GM23338 (cell line): ENCODE measurements at regions not wholly inside any gene's neighbourhood (a gene's known extent, or its start where the extent isn't known, plus 50 kb on each side); places are given as distances from the start of the nearest gene placed in this dataset.
A peak's percentile ranks its signal among the peaks of the same experiment; 100 is the strongest.

ENCODE experiments used
- ATAC-seq: fragments of 200-7000 bp; cut with Tn5 transposase; 3 replicates; pipeline ENCODE4 v1.9.1; 2020
- DNase-seq: peaks from one replicate; pipeline ENCODE4 v3.0.0-alpha.2; 2015; ENCODE audit warnings: low spot score
- H2AFZ ChIP-seq: fragments of 200-600 bp; sonication (generic); 2 replicates; pipeline ENCODE4 v1.8.0; 2016; ENCODE audit warnings: antibody characterized with exemption, mild to moderate bottlenecking, moderate library complexity
- H3F3A ChIP-seq: fragments of 200-600 bp; sonication (generic); replicated peaks from 2 replicates; pipeline ENCODE4 v1.8.0; 2017; ENCODE audit warnings: antibody characterized with exemption, mixed run types, low read depth
- H3K27ac ChIP-seq: fragments of 200-600 bp; sonication (generic); 2 replicates; pipeline ENCODE4 v1.6.1; 2016; ENCODE audit warnings: low read depth
- H3K27me3 ChIP-seq: fragments of 200-600 bp; sonication (generic); 2 replicates; pipeline ENCODE4 v1.8.0; 2016; ENCODE audit warnings: mild to moderate bottlenecking, mixed run types, moderate library complexity; ENCODE audit not compliant: insufficient read depth
- H3K36me3 ChIP-seq: fragments of 200-600 bp; sonication (generic); 2 replicates; pipeline ENCODE4 v1.8.0; 2016; ENCODE audit warnings: mild to moderate bottlenecking; ENCODE audit not compliant: insufficient read depth
- H3K4me1 ChIP-seq: fragments of 200-600 bp; sonication (generic); 2 replicates; pipeline ENCODE4 v1.8.0; 2016; ENCODE audit warnings: mild to moderate bottlenecking, moderate library complexity; ENCODE audit not compliant: insufficient read depth
- H3K4me2 ChIP-seq: fragments of 200-600 bp; sonication (generic); 2 replicates; pipeline ENCODE4 v1.7.1; 2017; ENCODE audit warnings: mixed run types
- H3K4me3 ChIP-seq: fragments of 200-600 bp; sonication (generic); 2 replicates; pipeline ENCODE4 v1.6.1; 2016; ENCODE audit warnings: mixed run types
- H3K79me2 ChIP-seq: fragments of 200-600 bp; sonication (generic); replicated peaks from 2 replicates; pipeline ENCODE4 v1.8.0; 2017; ENCODE audit warnings: mild to moderate bottlenecking; ENCODE audit not compliant: insufficient read depth
- H3K9me2 ChIP-seq: fragments of 200-600 bp; sonication (generic); 2 replicates; pipeline ENCODE4 v1.8.0; 2017; ENCODE audit not compliant: insufficient read depth
- H4K20me1 ChIP-seq: fragments of 200-600 bp; sonication (generic); replicated peaks from 2 replicates; pipeline ENCODE4 v1.8.0; 2017; ENCODE audit warnings: mild to moderate bottlenecking; ENCODE audit not compliant: insufficient read depth
- H3K27ac Mint-ChIP-seq: 2 replicates; pipeline ENCODE4 v1.8.0; 2020; ENCODE audit warnings: inconsistent platforms, mild to moderate bottlenecking, moderate library complexity, mixed read lengths
- H3K27me3 Mint-ChIP-seq: 3 replicates; pipeline ENCODE4 v1.8.0; 2022; ENCODE audit warnings: low read depth, mild to moderate bottlenecking, moderate library complexity, mixed read lengths, inconsistent platforms; ENCODE audit not compliant: insufficient read depth, poor library complexity
- H3K36me3 Mint-ChIP-seq: 3 replicates; pipeline ENCODE4 v1.8.0; 2021; ENCODE audit warnings: low read depth, mild to moderate bottlenecking, inconsistent platforms, moderate library complexity, mixed read lengths
- H3K4me1 Mint-ChIP-seq: 3 replicates; pipeline ENCODE4 v1.8.0; 2020; ENCODE audit warnings: mild to moderate bottlenecking, inconsistent platforms, mixed read lengths
- H3K4me3 Mint-ChIP-seq: 3 replicates; pipeline ENCODE4 v1.8.0; 2021; ENCODE audit warnings: moderate library complexity, mild to moderate bottlenecking, inconsistent platforms, mixed read lengths
- H3K9me3 Mint-ChIP-seq: 3 replicates; pipeline ENCODE4 v1.8.0; 2020; ENCODE audit warnings: moderate library complexity, mild to moderate bottlenecking, inconsistent platforms, mixed read lengths
- CREB1 ChIP-seq: fragments of 250-450 bp; sonication (Bioruptor Pico); IDR thresholded peaks from 2 replicates; pipeline ENCODE4 v1.5.0; 2020; ENCODE audit warnings: low read depth, mild to moderate bottlenecking, moderate library complexity
- EZH2 ChIP-seq: fragments of 200-600 bp; sonication (generic); IDR thresholded peaks from one replicate; pipeline ENCODE4 v1.8.0; 2017; ENCODE audit warnings: antibody characterized with exemption, mild to moderate bottlenecking, low read depth; ENCODE audit not compliant: unreplicated experiment
- JUNB ChIP-seq: IDR thresholded peaks from one replicate; pipeline ENCODE4 v1.6.1; 2016; ENCODE audit warnings: antibody characterized with exemption; ENCODE audit not compliant: unreplicated experiment
- POLR2AphosphoS5 ChIP-seq: IDR thresholded peaks from 2 replicates; pipeline ENCODE4 v1.6.1; 2016; ENCODE audit warnings: antibody characterized with exemption, low read depth
- STAT1 ChIP-seq: IDR thresholded peaks from one replicate; pipeline ENCODE4 v1.6.1; 2016; ENCODE audit warnings: antibody characterized with exemption; ENCODE audit not compliant: unreplicated experiment
- ZNF114 ChIP-seq: fragments of 250-450 bp; sonication (Bioruptor Pico); IDR thresholded peaks from 2 replicates; pipeline ENCODE4 v1.5.0; 2020; ENCODE audit warnings: mild to moderate bottlenecking, moderate library complexity
- ZNF331 ChIP-seq: fragments of 250-450 bp; sonication (Bioruptor Pico); IDR thresholded peaks from 2 replicates; pipeline ENCODE4 v1.5.0; 2020; ENCODE audit warnings: low read depth, mild to moderate bottlenecking, moderate library complexity
- TF ChIP-seq, protein P1 (sequence below): IDR thresholded peaks from 2 replicates; pipeline ENCODE4 v1.6.1; 2016; ENCODE audit warnings: antibody characterized with exemption
- TF ChIP-seq, protein P2 (sequence below): fragments of 250-450 bp; sonication (Bioruptor Pico); IDR thresholded peaks from 2 replicates; pipeline ENCODE4 v1.5.0; 2020; ENCODE audit warnings: mild to moderate bottlenecking, moderate library complexity

DNA sequence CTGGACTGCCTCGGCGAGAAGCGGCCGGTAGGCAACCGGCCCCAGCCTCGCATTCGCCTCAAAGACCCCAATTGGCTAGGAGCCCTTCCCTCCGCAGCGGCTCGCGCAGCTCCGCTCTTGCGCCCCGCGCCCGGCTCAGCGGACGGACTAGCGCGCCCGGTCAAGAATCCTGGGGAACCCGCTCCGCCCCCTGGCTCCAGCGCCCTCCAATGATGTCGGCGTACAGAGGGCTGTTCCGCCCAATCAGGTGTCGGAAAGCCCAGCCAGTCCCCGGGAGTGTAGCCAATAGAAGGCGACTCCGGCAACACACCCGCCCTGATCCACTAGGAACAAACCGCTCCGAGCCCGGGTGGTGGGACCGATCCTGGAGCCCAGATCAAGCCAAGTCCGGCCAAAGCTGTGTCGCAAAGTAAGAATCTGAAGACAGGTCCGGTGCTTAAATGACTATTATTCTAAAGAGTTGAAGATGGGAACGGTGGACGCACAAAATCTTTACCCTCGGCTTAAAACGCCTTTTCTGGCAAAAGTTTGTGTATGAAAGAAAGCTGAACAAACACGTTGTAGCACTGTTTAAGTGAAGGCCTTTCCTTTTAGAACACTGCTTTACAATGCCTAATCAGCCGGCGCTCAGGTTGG lies 132.2 kb downstream of the OGFRL1 start:
- no peaks in the 10 kb centered on the region for H3K9me2 ChIP-seq
- no peaks in the 10 kb centered on the region for H3K79me2 ChIP-seq
- Mint-ChIP-seq H3K27ac (peak overlapping the region; percentile 85; the same call in 1 of the 2 replicates), H3K9me3 (no peaks in the 10 kb centered on the region), H3K4me1 (peaks cover 5% of the 10 kb centered on the region), H3K4me3 (peak overlapping the region; percentile 87), H3K27me3 (peaks cover 12% of the 10 kb centered on the region), H3K36me3 (no peaks in the 10 kb centered on the region)
- H3K4me1 ChIP-seq: peaks cover 8% of the 10 kb centered on the region
- H3K36me3 ChIP-seq: no peaks in the 10 kb centered on the region
- peaks cover 24% of the 10 kb centered on the region for H3K27me3 ChIP-seq
- H3K4me3 ChIP-seq: peak overlapping the region; percentile 79
- no peak overlapping the region for H3K27ac ChIP-seq
- H4K20me1 ChIP-seq: no peaks in the 10 kb centered on the region
- DNase-seq (peak; percentile 98), ATAC-seq (peak; percentile 97)
- TF ChIP-seq, protein P1, sequence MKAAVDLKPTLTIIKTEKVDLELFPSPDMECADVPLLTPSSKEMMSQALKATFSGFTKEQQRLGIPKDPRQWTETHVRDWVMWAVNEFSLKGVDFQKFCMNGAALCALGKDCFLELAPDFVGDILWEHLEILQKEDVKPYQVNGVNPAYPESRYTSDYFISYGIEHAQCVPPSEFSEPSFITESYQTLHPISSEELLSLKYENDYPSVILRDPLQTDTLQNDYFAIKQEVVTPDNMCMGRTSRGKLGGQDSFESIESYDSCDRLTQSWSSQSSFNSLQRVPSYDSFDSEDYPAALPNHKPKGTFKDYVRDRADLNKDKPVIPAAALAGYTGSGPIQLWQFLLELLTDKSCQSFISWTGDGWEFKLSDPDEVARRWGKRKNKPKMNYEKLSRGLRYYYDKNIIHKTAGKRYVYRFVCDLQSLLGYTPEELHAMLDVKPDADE: no peak
- TF ChIP-seq STAT1: no peak
- TF ChIP-seq CREB1 (CRISPR knock-in tag): no peak; the same call in 1 of the 2 replicates
- TF ChIP-seq EZH2: no peak
- peak; percentile 88 for TF ChIP-seq POLR2AphosphoS5
- H3K4me2 ChIP-seq: peak overlapping the region; percentile 88
- H3F3A ChIP-seq: no peaks in the 10 kb centered on the region
- peak overlapping the region; percentile 97 for H2AFZ ChIP-seq

DNA sequence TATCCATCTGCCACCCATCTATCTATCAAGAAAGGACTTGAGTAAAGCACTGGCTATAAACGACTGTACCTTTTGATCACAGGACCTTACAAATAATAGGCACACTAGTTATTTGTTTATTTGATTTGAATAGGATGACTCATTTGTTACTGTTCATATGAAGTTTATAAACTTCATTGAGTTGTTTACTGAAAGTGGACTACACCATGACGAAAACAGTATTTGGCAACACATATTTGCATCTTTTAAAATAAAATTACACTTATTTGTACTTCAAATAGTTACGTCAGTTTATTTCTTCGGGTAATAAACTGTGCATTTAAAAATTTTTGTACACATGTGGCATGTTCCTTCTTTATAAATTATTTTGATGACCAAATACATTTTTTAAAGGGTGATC lies 133.0 kb downstream of the OGFRL1 start:
- no peak overlapping the region for H3K27ac Mint-ChIP-seq
- Histone ChIP-seq H3F3A (no peaks in the 10 kb centered on the region), H4K20me1 (no peaks in the 10 kb centered on the region), H3K36me3 (no peaks in the 10 kb centered on the region), H3K9me2 (no peaks in the 10 kb centered on the region), H3K4me1 (peaks cover 8% of the 10 kb centered on the region), H3K4me3 (no peak overlapping the region), H3K27me3 (peaks cover 24% of the 10 kb centered on the region), H3K79me2 (no peaks in the 10 kb centered on the region), H3K4me2 (peak overlapping the region; percentile 69), H2AFZ (no peak overlapping the region), H3K27ac (no peak overlapping the region)
- no peak for ATAC-seq
- peaks cover 12% of the 10 kb centered on the region for H3K27me3 Mint-ChIP-seq
- no peak for DNase-seq
- H3K4me3 Mint-ChIP-seq: no peak overlapping the region; the same call in 2 of the 3 replicates
- no peaks in the 10 kb centered on the region for H3K9me3 Mint-ChIP-seq
- no peaks in the 10 kb centered on the region for H3K36me3 Mint-ChIP-seq
- peaks cover 5% of the 10 kb centered on the region for H3K4me1 Mint-ChIP-seq
- no peak for TF ChIP-seq ZNF114 (CRISPR knock-in tag)
- TF ChIP-seq EZH2: no peak
- no peak for TF ChIP-seq STAT1
- TF ChIP-seq JUNB: no peak
- no peak for TF ChIP-seq ZNF331 (CRISPR knock-in tag)
- no peak for TF ChIP-seq CREB1 (CRISPR knock-in tag)

DNA sequence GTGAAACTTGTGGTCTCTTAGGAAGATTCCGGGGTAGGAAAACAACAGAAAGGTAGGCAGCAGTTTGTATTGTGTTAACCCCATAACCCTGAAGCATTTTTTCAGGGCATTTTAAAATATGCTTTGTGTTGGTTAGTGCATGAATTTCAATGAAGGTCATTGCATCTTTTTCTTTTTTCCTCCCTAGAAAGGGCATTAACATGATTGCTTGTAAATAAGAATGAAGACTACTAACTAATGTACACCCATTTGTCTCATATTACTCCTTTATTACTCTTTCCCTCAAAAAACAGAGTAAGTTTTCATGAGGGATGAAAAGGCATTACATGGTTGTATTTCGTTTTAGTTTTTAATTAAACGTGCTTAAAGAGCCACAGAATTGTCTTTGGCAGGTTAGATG lies 141.4 kb downstream of the OGFRL1 start:
- Histone ChIP-seq H2AFZ (0 out of 2 replicates have a peak overlapping the region, but pooled peaks have one; percentile 14), H3F3A (no peaks in the 10 kb centered on the region), H3K4me3 (no peak overlapping the region), H3K27ac (no peak overlapping the region), H3K27me3 (no peaks in the 10 kb centered on the region), H3K36me3 (no peaks in the 10 kb centered on the region), H3K79me2 (no peaks in the 10 kb centered on the region), H3K4me2 (no peak overlapping the region), H3K9me2 (no peaks in the 10 kb centered on the region), H3K4me1 (peaks cover 5% of the 10 kb centered on the region; the same call in 1 of the 2 replicates), H4K20me1 (no peaks in the 10 kb centered on the region)
- DNase-seq (no peak), ATAC-seq (no peak)
- H3K4me1 Mint-ChIP-seq: peaks cover 6% of the 10 kb centered on the region; the same call in 2 of the 3 replicates
- no peak overlapping the region for H3K27ac Mint-ChIP-seq
- H3K27me3 Mint-ChIP-seq: no peaks in the 10 kb centered on the region
- no peak overlapping the region for H3K4me3 Mint-ChIP-seq
- H3K9me3 Mint-ChIP-seq: no peaks in the 10 kb centered on the region
- H3K36me3 Mint-ChIP-seq: no peaks in the 10 kb centered on the region
- no peak for TF ChIP-seq ZNF331 (CRISPR knock-in tag)
- TF ChIP-seq, protein P2, sequence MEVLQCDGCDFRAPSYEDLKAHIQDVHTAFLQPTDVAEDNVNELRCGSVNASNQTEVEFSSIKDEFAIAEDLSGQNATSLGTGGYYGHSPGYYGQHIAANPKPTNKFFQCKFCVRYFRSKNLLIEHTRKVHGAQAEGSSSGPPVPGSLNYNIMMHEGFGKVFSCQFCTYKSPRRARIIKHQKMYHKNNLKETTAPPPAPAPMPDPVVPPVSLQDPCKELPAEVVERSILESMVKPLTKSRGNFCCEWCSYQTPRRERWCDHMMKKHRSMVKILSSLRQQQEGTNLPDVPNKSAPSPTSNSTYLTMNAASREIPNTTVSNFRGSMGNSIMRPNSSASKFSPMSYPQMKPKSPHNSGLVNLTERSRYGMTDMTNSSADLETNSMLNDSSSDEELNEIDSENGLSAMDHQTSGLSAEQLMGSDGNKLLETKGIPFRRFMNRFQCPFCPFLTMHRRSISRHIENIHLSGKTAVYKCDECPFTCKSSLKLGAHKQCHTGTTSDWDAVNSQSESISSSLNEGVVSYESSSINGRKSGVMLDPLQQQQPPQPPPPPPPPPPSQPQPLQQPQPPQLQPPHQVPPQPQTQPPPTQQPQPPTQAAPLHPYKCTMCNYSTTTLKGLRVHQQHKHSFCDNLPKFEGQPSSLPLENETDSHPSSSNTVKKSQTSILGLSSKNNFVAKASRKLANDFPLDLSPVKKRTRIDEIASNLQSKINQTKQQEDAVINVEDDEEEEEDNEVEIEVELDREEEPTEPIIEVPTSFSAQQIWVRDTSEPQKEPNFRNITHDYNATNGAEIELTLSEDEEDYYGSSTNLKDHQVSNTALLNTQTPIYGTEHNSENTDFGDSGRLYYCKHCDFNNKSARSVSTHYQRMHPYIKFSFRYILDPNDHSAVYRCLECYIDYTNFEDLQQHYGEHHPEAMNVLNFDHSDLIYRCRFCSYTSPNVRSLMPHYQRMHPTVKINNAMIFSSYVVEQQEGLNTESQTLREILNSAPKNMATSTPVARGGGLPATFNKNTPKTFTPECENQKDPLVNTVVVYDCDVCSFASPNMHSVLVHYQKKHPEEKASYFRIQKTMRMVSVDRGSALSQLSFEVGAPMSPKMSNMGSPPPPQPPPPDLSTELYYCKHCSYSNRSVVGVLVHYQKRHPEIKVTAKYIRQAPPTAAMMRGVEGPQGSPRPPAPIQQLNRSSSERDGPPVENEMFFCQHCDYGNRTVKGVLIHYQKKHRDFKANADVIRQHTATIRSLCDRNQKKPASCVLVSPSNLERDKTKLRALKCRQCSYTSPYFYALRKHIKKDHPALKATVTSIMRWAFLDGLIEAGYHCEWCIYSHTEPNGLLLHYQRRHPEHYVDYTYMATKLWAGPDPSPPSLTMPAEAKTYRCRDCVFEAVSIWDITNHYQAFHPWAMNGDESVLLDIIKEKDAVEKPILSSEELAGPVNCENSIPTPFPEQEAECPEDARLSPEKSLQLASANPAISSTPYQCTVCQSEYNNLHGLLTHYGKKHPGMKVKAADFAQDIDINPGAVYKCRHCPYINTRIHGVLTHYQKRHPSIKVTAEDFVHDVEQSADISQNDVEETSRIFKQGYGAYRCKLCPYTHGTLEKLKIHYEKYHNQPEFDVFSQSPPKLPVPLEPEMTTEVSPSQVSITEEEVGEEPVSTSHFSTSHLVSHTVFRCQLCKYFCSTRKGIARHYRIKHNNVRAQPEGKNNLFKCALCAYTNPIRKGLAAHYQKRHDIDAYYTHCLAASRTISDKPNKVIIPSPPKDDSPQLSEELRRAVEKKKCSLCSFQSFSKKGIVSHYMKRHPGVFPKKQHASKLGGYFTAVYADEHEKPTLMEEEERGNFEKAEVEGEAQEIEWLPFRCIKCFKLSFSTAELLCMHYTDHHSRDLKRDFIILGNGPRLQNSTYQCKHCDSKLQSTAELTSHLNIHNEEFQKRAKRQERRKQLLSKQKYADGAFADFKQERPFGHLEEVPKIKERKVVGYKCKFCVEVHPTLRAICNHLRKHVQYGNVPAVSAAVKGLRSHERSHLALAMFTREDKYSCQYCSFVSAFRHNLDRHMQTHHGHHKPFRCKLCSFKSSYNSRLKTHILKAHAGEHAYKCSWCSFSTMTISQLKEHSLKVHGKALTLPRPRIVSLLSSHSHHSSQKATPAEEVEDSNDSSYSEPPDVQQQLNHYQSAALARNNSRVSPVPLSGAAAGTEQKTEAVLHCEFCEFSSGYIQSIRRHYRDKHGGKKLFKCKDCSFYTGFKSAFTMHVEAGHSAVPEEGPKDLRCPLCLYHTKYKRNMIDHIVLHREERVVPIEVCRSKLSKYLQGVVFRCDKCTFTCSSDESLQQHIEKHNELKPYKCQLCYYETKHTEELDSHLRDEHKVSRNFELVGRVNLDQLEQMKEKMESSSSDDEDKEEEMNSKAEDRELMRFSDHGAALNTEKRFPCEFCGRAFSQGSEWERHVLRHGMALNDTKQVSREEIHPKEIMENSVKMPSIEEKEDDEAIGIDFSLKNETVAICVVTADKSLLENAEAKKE (CRISPR knock-in tag): no peak
